Ishikawa (cell line): ENCODE measurements at regions not wholly inside any gene's neighbourhood (a gene's known extent, or its start where the extent isn't known, plus 50 kb on each side); places are given as distances from the start of the nearest gene placed in this dataset.

Experiments used
- CEBPB ChIP-seq: IDR thresholded peaks from 2 replicates; pipeline ENCODE4 v1.6.1; 2012
- CREB1 ChIP-seq: IDR thresholded peaks from 2 replicates; pipeline ENCODE4 v1.6.1; 2012; ENCODE audit warnings: low read depth
- EGR1 ChIP-seq: IDR thresholded peaks from 2 replicates; pipeline ENCODE4 v1.6.1; 2012
- EP300 ChIP-seq: IDR thresholded peaks from 2 replicates; pipeline ENCODE4 v1.6.1; 2012; ENCODE audit warnings: borderline replicate concordance
- FOXM1 ChIP-seq: IDR thresholded peaks from 2 replicates; pipeline ENCODE4 v1.6.1; 2012; ENCODE audit warnings: low read depth, borderline replicate concordance
- MAX ChIP-seq: IDR thresholded peaks from 2 replicates; pipeline ENCODE4 v1.6.1; 2012
- NFIC ChIP-seq: IDR thresholded peaks from 2 replicates; pipeline ENCODE4 v1.6.1; 2012
- RAD21 ChIP-seq: IDR thresholded peaks from 2 replicates; pipeline ENCODE4 v1.6.1; 2012; ENCODE audit warnings: low read depth
- REST ChIP-seq: IDR thresholded peaks from 2 replicates; pipeline ENCODE4 v1.6.1; 2012; ENCODE audit warnings: low read depth, mild to moderate bottlenecking
- TAF1 ChIP-seq: IDR thresholded peaks from 2 replicates; pipeline ENCODE4 v1.6.1; 2012; ENCODE audit warnings: low read depth, mild to moderate bottlenecking
- TCF12 ChIP-seq: IDR thresholded peaks from 2 replicates; pipeline ENCODE4 v1.6.1; 2012; ENCODE audit warnings: low read depth
- TEAD4 ChIP-seq: IDR thresholded peaks from 2 replicates; pipeline ENCODE4 v1.6.1; 2012
- USF1 ChIP-seq: IDR thresholded peaks from 2 replicates; pipeline ENCODE4 v1.6.1; 2012
- YY1 ChIP-seq: IDR thresholded peaks from 2 replicates; pipeline ENCODE4 v1.6.1; 2012; ENCODE audit warnings: low read depth
- ZBTB7A ChIP-seq: IDR thresholded peaks from 2 replicates; pipeline ENCODE4 v1.6.1; 2012; ENCODE audit warnings: low read depth

- no peak for TF ChIP-seq CREB1
- no peak for TF ChIP-seq REST
- TF ChIP-seq ZBTB7A: no peak
- TF ChIP-seq TEAD4: no peak
- TF ChIP-seq TCF12: no peak
- no peak for TF ChIP-seq YY1
These were observed 1046.2 kb downstream of the NCAM2 start for GRCh38 chr21:22044431-22044830.

- no peak for TF ChIP-seq YY1
- TF ChIP-seq MAX: no peak
- no peak for TF ChIP-seq FOXM1
- TF ChIP-seq CEBPB: no peak
- no peak for TF ChIP-seq TCF12
These were observed 1048.4 kb downstream of the NCAM2 start for GRCh38 chr21:22046576-22046975.

- no peak for TF ChIP-seq ZBTB7A
- TF ChIP-seq TAF1: no peak
- TF ChIP-seq MAX: no peak
- TF ChIP-seq RAD21: no peak
- TF ChIP-seq CREB1: no peak
- no peak for TF ChIP-seq EGR1
- TF ChIP-seq TEAD4: no peak
- TF ChIP-seq EP300: no peak
These were observed 1058.7 kb downstream of the NCAM2 start for GRCh38 chr21:22056904-22057303.

- TF ChIP-seq TEAD4 (no peak), EP300 (no peak), RAD21 (no peak), NFIC (no peak), TAF1 (no peak), ZBTB7A (no peak), CEBPB (no peak), FOXM1 (no peak), REST (no peak), CREB1 (no peak), EGR1 (no peak), MAX (no peak), TCF12 (no peak)
These were observed 1064.4 kb downstream of the NCAM2 start for GRCh38 chr21:22062472-22063139.

GRCh38 chr21:22063140-22063539, 1064.9 kb downstream of the NCAM2 start:
- no peak for TF ChIP-seq EGR1

GRCh38 chr21:22076471-22076870, 1078.3 kb downstream of the NCAM2 start:
- TF ChIP-seq CEBPB (no peak), FOXM1 (no peak)

- TF ChIP-seq NFIC: no peak
- no peak for TF ChIP-seq CREB1
- no peak for TF ChIP-seq USF1
- no peak for TF ChIP-seq TCF12
- TF ChIP-seq ZBTB7A: no peak
- TF ChIP-seq MAX: no peak
- no peak for TF ChIP-seq YY1
- TF ChIP-seq CEBPB: no peak
- no peak for TF ChIP-seq EP300
- TF ChIP-seq TAF1: no peak
- no peak for TF ChIP-seq TEAD4
- TF ChIP-seq EGR1: no peak
These were observed 1085.7 kb downstream of the NCAM2 start for GRCh38 chr21:22083899-22084298.
